Choroid plexus epithelial cell (primary cell): ENCODE measurements at regions not wholly inside any gene's neighbourhood (a gene's known extent, or its start where the extent isn't known, plus 50 kb on each side); places are given as distances from the start of the nearest gene placed in this dataset.
A peak's percentile ranks its signal among the peaks of the same experiment; 100 is the strongest.
"Not testable (repeated sequence)": the region's sequence is repeated elsewhere in the genome, so short reads cannot be mapped to it uniquely, and the experiment has no call there.

ENCODE experiments used
- DNase-seq: peaks from one replicate; pipeline ENCODE4 v3.0.0-alpha.2; 2010; ENCODE audit warnings: low read depth
- H3K4me3 ChIP-seq: 2 replicates; pipeline ENCODE4 v1.5.1; 2011; ENCODE audit warnings: low read depth, mild to moderate bottlenecking, control low read depth, low read length, moderate library complexity
- TF ChIP-seq, protein P1 (sequence below): conservative IDR thresholded peaks from 2 replicates; pipeline ENCODE4 v1.5.1; 2011; ENCODE audit warnings: low read depth, mild to moderate bottlenecking, control low read depth, inconsistent platforms, low read length, moderate library complexity

DNA sequence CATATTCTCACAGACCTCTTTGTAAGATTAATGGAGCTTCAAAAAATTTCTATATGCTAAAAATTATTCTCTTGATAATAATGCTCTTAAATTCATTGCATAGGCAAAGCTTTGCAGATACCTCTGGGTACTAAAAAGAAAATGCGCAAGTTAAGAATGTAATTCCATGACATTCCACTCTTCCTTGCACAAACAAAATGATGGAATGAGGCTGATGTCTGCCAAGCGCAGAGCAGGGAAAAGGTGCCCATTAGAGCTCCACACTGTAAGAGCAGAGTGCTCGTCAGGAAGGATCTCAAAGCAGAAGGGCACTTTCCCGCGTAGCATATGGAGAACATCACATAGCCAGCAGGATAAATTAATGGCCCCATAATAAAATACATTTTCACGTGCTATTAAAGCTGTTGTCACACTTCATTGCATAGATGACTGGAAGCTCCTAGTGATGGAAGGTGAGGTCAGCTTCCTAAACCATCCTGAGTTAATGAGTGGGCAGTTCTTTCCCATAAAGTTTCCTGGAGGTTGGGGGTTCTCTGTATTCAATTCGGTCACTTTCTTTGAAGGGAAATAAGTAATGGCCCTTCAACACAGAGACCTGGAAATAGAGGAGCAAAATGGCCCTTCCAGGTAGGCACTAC, 1058.9 kb downstream of the GALC start:
- no peak for DNase-seq
- no peak overlapping the region for H3K4me3 ChIP-seq
- TF ChIP-seq, protein P1, sequence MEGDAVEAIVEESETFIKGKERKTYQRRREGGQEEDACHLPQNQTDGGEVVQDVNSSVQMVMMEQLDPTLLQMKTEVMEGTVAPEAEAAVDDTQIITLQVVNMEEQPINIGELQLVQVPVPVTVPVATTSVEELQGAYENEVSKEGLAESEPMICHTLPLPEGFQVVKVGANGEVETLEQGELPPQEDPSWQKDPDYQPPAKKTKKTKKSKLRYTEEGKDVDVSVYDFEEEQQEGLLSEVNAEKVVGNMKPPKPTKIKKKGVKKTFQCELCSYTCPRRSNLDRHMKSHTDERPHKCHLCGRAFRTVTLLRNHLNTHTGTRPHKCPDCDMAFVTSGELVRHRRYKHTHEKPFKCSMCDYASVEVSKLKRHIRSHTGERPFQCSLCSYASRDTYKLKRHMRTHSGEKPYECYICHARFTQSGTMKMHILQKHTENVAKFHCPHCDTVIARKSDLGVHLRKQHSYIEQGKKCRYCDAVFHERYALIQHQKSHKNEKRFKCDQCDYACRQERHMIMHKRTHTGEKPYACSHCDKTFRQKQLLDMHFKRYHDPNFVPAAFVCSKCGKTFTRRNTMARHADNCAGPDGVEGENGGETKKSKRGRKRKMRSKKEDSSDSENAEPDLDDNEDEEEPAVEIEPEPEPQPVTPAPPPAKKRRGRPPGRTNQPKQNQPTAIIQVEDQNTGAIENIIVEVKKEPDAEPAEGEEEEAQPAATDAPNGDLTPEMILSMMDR = no peak

DNA sequence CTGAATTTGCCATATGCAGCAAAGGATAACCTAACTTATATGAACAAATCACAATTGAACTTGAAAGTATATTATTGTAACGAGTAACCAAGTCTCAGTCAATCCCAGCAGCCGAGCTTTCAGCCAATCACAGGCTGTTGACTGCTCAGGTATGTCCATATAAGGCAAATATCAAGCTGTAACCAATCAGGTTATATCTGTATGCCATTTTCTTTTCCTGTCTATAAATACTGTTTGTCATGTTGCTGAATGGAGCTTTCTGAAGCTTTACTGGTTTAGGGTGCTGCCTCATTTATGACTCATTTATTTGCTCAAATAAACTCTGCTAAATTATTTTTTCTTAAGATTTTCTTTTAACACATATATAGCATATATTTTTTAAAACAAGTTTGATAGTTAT, 1059.5 kb downstream of the GALC start:
- TF ChIP-seq, protein P1 = no peak
- no peak for DNase-seq

DNA sequence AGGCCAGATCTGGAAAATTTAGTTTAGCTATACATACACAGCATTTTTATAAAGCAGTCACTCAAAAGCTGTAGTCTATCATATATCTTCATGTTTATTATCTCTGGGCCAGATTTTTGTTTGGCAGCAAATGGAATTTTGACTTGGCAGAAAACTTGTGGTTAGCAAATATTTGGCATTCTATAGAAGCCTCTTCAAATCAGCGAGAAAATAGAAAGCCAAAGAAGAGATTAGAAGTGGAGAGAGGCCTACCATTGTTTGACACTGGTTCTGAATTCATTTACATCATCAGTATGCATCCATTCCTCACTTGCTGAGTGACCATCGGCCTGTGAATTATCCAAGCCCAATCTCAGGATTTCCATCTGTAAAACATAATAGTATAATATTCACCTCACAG, 1077.6 kb downstream of the GALC start:
- DNase-seq = peak; percentile 32
- TF ChIP-seq, protein P1 = no peak
- H3K4me3 ChIP-seq = no peak overlapping the region

More for the DNA sequence above, 1059.5 kb downstream of the GALC start:
- H3K4me3 ChIP-seq = no peak overlapping the region

DNA sequence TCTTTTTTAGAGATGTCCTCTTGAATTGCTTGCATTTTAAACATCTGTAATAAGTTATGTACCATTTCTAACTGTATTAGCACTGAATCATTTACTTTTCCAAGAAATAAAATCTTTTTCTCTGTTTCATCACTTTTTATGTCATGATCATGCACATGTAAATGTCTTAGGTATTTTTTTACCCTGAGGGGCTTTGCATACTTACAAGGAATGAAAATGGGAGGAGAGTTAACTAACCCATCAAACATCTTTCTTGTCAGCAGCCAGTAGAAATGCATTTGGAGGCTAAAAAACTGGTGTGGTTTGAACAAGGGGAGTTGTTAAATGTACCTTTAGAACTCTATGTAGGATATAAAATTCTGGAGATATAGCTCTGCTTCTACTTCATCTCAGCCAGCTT, 1080.3 kb downstream of the GALC start:
- DNase-seq = no peak
- TF ChIP-seq, protein P1 = no peak
- H3K4me3 ChIP-seq = no peak overlapping the region

DNA sequence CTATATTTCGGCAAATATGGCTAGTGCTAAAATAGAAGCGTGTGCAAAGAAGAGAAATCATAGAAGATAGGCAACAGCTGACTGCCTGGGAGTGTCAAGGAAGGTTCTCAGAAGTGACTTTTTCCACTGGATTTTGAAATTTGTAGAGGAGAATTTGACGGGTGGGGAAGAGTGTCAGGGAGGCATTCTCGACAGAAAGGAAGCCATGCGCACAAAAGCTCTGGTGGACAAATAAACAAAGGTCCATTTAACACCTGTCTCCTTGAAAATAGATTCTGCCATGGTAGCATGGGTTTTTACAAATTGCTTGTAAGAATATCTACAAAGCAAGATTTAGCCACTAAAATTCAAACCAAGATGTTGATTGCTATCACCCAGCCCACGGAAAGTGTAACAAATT, 1081.5 kb downstream of the GALC start:
- TF ChIP-seq, protein P1 = no peak
- H3K4me3 ChIP-seq = no peak overlapping the region
- DNase-seq = no peak

DNA sequence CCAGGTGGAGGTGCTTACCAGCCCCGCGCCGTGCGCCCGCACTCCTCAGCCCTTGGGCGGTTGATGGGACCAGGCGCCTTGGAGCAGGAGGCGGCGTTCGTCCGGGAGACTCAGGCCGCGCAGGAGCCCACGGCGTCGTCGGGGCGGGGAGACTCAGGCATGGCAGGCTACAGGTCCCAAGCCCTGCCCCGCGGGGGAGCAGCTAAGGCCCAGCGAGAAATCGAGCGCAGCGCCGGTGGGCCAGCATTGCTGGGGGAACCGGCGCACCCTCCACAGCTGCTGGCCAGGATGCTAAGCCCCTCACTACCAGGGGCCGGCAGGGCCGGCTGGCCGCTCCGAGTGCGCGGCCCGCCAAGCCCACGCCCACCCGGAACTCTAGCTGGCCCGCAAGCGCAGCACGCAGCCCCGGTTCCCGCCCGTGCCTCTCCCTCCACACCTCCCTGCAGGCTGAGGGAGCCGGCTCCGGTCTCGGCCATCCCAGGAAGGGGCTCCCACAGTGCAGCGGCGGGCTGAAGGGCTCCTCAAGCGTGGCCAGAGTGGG, 1087.5 kb downstream of the GALC start:
- H3K4me3 ChIP-seq = not testable (repeated sequence)

DNA sequence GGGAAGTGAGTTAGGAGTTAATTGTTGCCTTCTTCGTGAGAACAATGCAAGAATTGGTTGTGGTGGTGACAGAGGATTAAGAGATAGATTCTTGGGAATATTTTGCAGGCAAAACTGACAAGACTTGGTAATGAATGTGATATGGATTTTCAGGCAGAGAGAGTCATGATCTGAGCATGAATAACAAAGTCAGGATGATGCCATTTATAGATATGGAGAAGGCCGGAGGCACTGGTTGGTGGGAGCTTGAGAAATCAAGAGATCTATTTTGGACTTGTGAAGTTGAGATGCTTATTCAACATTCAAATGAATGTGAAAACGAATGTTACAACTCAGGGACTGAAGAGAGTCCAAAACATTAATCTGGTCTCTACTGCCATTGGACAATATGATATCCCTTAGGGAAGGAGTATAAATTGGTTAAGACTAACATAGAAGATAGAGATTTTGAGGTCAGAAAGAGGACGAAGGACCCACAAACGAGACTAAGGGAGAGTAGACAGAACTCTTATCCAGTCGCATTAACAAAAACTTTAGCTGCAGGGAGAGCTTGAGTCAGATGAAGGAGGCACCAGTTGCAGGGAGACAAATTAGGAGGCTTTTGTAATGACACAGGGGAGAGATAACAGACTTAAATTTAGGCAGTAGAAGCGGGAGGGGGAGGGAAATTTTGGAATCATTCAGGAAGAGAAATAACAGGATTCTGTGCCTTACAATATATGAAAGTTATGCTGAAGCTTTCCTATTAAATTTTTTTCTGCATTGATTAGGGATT, 1090.6 kb downstream of the GALC start:
- H3K4me3 ChIP-seq = no peak overlapping the region
- TF ChIP-seq, protein P1 = no peak
- no peak for DNase-seq

More for the DNA sequence above, 1087.5 kb downstream of the GALC start:
- not testable (repeated sequence) for DNase-seq
